HEK293T (cell line): ENCODE measurements at regions not wholly inside any gene's neighbourhood (a gene's known extent, or its start where the extent isn't known, plus 50 kb on each side); places are given as distances from the start of the nearest gene placed in this dataset.

Experiments used
- ARNT ChIP-seq: fragments of 450-650 bp; IDR thresholded peaks from 2 replicates; pipeline ENCODE4 v1.6.1; 2017; ENCODE audit warnings: mild to moderate bottlenecking
- BHLHE40 ChIP-seq: fragments of 450-650 bp; IDR thresholded peaks from 2 replicates; pipeline ENCODE4 v1.6.1; 2016; ENCODE audit warnings: mild to moderate bottlenecking, moderate library complexity, borderline replicate concordance
- ELF4 ChIP-seq: fragments of 450-650 bp; IDR thresholded peaks from 2 replicates; pipeline ENCODE4 v1.6.1; 2017; ENCODE audit warnings: antibody characterized with exemption
- FOXA1 ChIP-seq: fragments of 450-650 bp; IDR thresholded peaks from 2 replicates; pipeline ENCODE4 v1.6.1; 2016; ENCODE audit warnings: mild to moderate bottlenecking
- FOXK2 ChIP-seq: fragments of 450-650 bp; IDR thresholded peaks from 2 replicates; pipeline ENCODE4 v1.6.1; 2016; ENCODE audit warnings: mild to moderate bottlenecking
- FOXM1 ChIP-seq: fragments of 450-650 bp; IDR thresholded peaks from 2 replicates; pipeline ENCODE4 v1.6.1; 2017; ENCODE audit warnings: mild to moderate bottlenecking, borderline replicate concordance
- HDGF ChIP-seq: fragments of 450-650 bp; IDR thresholded peaks from 2 replicates; pipeline ENCODE4 v1.6.1; 2017; ENCODE audit warnings: antibody characterized with exemption, borderline replicate concordance
- L3MBTL2 ChIP-seq: fragments of 450-650 bp; conservative IDR thresholded peaks from 2 replicates; pipeline ENCODE4 v1.6.1; 2016; ENCODE audit warnings: mild to moderate bottlenecking
- NFRKB ChIP-seq: fragments of 450-650 bp; IDR thresholded peaks from 2 replicates; pipeline ENCODE4 v1.6.1; 2016; ENCODE audit warnings: mild to moderate bottlenecking, moderate library complexity
- SP1 ChIP-seq: fragments of 450-650 bp; IDR thresholded peaks from 2 replicates; pipeline ENCODE4 v1.6.1; 2017
- TARDBP ChIP-seq: fragments of 450-650 bp; IDR thresholded peaks from 2 replicates; pipeline ENCODE4 v1.6.1; 2016
- ZNF384 ChIP-seq: fragments of 450-650 bp; IDR thresholded peaks from 2 replicates; pipeline ENCODE4 v1.6.1; 2016
- TF ChIP-seq, protein P1 (sequence below): fragments of 450-650 bp; IDR thresholded peaks from 2 replicates; pipeline ENCODE4 v1.6.1; 2016

DNA sequence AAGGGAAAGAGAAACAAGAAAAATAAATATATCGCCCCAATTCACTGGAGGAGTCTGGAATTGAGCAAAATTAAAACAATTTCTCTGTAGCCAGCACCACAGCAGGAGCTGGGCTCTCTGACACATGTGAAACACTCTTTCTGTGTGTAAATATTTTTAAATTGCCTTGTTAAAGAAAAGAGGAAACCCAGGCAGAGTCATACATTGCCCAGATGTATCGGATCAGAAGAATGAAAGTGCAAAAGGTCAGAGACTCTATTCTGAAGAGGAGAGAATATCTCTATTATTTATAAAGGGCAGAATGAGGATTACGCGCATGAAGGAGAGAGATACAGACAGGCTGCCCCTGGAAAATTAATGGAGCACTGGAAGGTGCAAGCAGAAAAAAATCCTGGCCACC, 127.0 kb upstream of the MAN1A1 start:
- no peak for TF ChIP-seq NFRKB
- no peak for TF ChIP-seq TARDBP
- TF ChIP-seq FOXM1 = no peak
- TF ChIP-seq FOXA1 = no peak
- no peak for TF ChIP-seq FOXK2
- no peak for TF ChIP-seq ELF4
- no peak for TF ChIP-seq ZNF384
- no peak for TF ChIP-seq SP1
- TF ChIP-seq L3MBTL2 = no peak
- no peak for TF ChIP-seq BHLHE40
- TF ChIP-seq ARNT = no peak
- TF ChIP-seq, protein P1, sequence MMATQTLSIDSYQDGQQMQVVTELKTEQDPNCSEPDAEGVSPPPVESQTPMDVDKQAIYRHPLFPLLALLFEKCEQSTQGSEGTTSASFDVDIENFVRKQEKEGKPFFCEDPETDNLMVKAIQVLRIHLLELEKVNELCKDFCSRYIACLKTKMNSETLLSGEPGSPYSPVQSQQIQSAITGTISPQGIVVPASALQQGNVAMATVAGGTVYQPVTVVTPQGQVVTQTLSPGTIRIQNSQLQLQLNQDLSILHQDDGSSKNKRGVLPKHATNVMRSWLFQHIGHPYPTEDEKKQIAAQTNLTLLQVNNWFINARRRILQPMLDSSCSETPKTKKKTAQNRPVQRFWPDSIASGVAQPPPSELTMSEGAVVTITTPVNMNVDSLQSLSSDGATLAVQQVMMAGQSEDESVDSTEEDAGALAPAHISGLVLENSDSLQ = no peak
- TF ChIP-seq HDGF = no peak
